Mesothelial cell of epicardium (in vitro differentiated cells): ENCODE measurements at regions not wholly inside any gene's neighbourhood (a gene's known extent, or its start where the extent isn't known, plus 50 kb on each side); places are given as distances from the start of the nearest gene placed in this dataset.
"Not testable (repeated sequence)": the region's sequence is repeated elsewhere in the genome, so short reads cannot be mapped to it uniquely, and the experiment has no call there.

Experiments
- DNase-seq, 2 experiments: peaks; one replicate each; pipeline ENCODE4 v3.0.0; 2021; ENCODE audit warnings: low spot score in 2 of 2; ENCODE audit not compliant: unreplicated experiment in 2 of 2
- H3K27ac Mint-ChIP-seq: 2 replicates; pipeline ENCODE4 v1.8.0; 2021; ENCODE audit warnings: mixed read lengths
- H3K27me3 Mint-ChIP-seq: 2 replicates; pipeline ENCODE4 v1.8.0; 2021; ENCODE audit warnings: low read depth, mixed read lengths
- H3K36me3 Mint-ChIP-seq: 2 replicates; pipeline ENCODE4 v1.8.0; 2021; ENCODE audit warnings: mixed read lengths
- H3K4me1 Mint-ChIP-seq: 2 replicates; pipeline ENCODE4 v1.8.0; 2021; ENCODE audit warnings: mixed read lengths
- H3K4me3 Mint-ChIP-seq: 2 replicates; pipeline ENCODE4 v1.8.0; 2021; ENCODE audit warnings: mild to moderate bottlenecking, moderate library complexity, mixed read lengths
- H3K9me3 Mint-ChIP-seq: 2 replicates; pipeline ENCODE4 v1.8.0; 2021; ENCODE audit warnings: mixed read lengths
- CTCF ChIP-seq: fragments of 200-600 bp; sonication (generic); IDR thresholded peaks from one replicate; pipeline ENCODE4 v1.5.0; 2021; ENCODE audit warnings: antibody characterized with exemption; ENCODE audit not compliant: unreplicated experiment

GRCh38 chr2:13662055-13662454 lies 945.3 kb downstream of the TRIB2 start:
- no peaks in the 10 kb centered on the region for H3K36me3 Mint-ChIP-seq
- H3K4me1 Mint-ChIP-seq = no peaks in the 10 kb centered on the region
- H3K27me3 Mint-ChIP-seq = no peaks in the 10 kb centered on the region
- H3K4me3 Mint-ChIP-seq = no peak overlapping the region
- no peaks in the 10 kb centered on the region for H3K9me3 Mint-ChIP-seq
- no peak for DNase-seq
- TF ChIP-seq CTCF = no peak
- no peak overlapping the region for H3K27ac Mint-ChIP-seq

- no peaks in the 10 kb centered on the region for H3K27me3 Mint-ChIP-seq
- no peaks in the 10 kb centered on the region for H3K36me3 Mint-ChIP-seq
- H3K9me3 Mint-ChIP-seq = peaks cover 5% of the 10 kb centered on the region
- no peak overlapping the region for H3K27ac Mint-ChIP-seq
- TF ChIP-seq CTCF = no peak
- no peak overlapping the region for H3K4me3 Mint-ChIP-seq
- DNase-seq = no peak
- H3K4me1 Mint-ChIP-seq = no peaks in the 10 kb centered on the region
These were observed 950.1 kb downstream of the TRIB2 start for GRCh38 chr2:13666582-13667414.

GRCh38 chr2:13667415-13667757 lies 950.6 kb downstream of the TRIB2 start:
- Mint-ChIP-seq H3K27me3 (no peaks in the 10 kb centered on the region), H3K36me3 (no peaks in the 10 kb centered on the region), H3K9me3 (peaks cover 5% of the 10 kb centered on the region), H3K4me1 (no peaks in the 10 kb centered on the region), H3K4me3 (no peak overlapping the region), H3K27ac (no peak overlapping the region)
- no peak for DNase-seq
- no peak for TF ChIP-seq CTCF

GRCh38 chr2:13669607-13670006 lies 952.9 kb downstream of the TRIB2 start:
- Mint-ChIP-seq H3K9me3 (peaks cover 5% of the 10 kb centered on the region), H3K4me3 (no peak overlapping the region), H3K27me3 (no peaks in the 10 kb centered on the region), H3K36me3 (no peaks in the 10 kb centered on the region), H3K27ac (no peak overlapping the region), H3K4me1 (no peaks in the 10 kb centered on the region)
- no peak for DNase-seq
- TF ChIP-seq CTCF = no peak

GRCh38 chr2:13673821-13674220 lies 957.1 kb downstream of the TRIB2 start:
- not testable (repeated sequence) for H3K4me1 Mint-ChIP-seq, DNase-seq, H3K27ac Mint-ChIP-seq, H3K4me3 Mint-ChIP-seq, H3K9me3 Mint-ChIP-seq, H3K36me3 Mint-ChIP-seq, H3K27me3 Mint-ChIP-seq

- H3K4me1 Mint-ChIP-seq = no peaks in the 10 kb centered on the region
- no peaks in the 10 kb centered on the region for H3K36me3 Mint-ChIP-seq
- no peak overlapping the region for H3K4me3 Mint-ChIP-seq
- no peaks in the 10 kb centered on the region for H3K27me3 Mint-ChIP-seq
- TF ChIP-seq CTCF = no peak
- DNase-seq = no peak
- peaks cover 14% of the 10 kb centered on the region for H3K9me3 Mint-ChIP-seq
- H3K27ac Mint-ChIP-seq = no peak overlapping the region
These were observed 956.2 kb upstream of the LRATD1 start for GRCh38 chr2:13676269-13676668.
